ENCODE measurements at regions not wholly inside any gene's neighbourhood (a gene's known extent, or its start where the extent isn't known, plus 50 kb on each side); places are given as distances from the start of the nearest gene placed in this dataset.
"Not testable (repeated sequence)": the region's sequence is repeated elsewhere in the genome, so short reads cannot be mapped to it uniquely, and the experiment has no call there.

DNA sequence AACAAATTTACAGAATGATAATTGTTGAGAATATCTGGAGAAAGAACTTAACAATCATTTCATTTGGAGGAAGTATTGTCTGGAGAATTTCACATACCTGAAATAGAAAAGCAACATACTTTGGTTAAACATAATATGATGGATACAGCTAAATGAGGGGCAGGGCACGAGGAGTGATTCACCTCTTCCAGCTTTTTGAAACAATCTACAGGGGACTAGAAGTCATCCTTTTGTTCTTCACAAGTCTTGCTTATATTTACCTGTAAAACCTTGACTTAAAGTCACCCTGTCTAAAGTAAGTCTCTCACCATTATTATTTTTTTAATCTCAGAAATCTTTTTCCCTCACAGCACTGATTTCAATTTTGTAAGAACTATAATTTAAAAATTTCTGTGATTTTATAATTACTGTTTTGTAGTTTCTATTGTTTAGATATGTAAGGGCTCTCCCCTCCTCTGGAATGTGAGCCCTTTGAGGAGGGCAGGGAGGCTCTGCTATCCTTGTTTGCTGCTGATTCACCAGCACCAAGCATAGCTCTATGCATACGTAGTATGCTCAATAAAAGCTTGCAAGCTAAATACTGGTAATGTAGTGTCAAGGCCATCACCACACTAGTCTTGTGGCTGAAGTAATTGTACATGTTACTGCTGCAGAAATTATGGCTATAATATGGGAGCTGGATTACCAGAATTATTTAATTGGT, 193.9 kb upstream of the THRB start:
- H2AFZ ChIP-seq (ENCODE audit: low read length), result no peak overlapping the region
- no peaks in the 10 kb centered on the region for H3K79me2 ChIP-seq (ENCODE audit: low read length)
- H3F3A ChIP-seq (ENCODE audit: insufficient read depth, low read length), result no peaks in the 10 kb centered on the region
- TF ChIP-seq, protein P1, sequence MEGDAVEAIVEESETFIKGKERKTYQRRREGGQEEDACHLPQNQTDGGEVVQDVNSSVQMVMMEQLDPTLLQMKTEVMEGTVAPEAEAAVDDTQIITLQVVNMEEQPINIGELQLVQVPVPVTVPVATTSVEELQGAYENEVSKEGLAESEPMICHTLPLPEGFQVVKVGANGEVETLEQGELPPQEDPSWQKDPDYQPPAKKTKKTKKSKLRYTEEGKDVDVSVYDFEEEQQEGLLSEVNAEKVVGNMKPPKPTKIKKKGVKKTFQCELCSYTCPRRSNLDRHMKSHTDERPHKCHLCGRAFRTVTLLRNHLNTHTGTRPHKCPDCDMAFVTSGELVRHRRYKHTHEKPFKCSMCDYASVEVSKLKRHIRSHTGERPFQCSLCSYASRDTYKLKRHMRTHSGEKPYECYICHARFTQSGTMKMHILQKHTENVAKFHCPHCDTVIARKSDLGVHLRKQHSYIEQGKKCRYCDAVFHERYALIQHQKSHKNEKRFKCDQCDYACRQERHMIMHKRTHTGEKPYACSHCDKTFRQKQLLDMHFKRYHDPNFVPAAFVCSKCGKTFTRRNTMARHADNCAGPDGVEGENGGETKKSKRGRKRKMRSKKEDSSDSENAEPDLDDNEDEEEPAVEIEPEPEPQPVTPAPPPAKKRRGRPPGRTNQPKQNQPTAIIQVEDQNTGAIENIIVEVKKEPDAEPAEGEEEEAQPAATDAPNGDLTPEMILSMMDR (IDR thresholded peaks at IDR 0.05; ENCODE audit: low read length), result no peak
- TF ChIP-seq EZH2 (optimal IDR thresholded peaks at IDR 0.05; ENCODE audit: low read depth, low read length) (no peak), EZH2phosphoT487 (IDR thresholded peaks at IDR 0.05; ENCODE audit: low read length) (no peak)
- no peak overlapping the region for H3K27ac ChIP-seq (ENCODE audit: low read length)
- no peak overlapping the region for H3K4me2 ChIP-seq (ENCODE audit: low read depth, low read length)
- H3K9me2 ChIP-seq (replicated peaks; ENCODE audit: insufficient read depth, low read length), result no peaks in the 10 kb centered on the region
- H4K20me1 ChIP-seq (ENCODE audit: insufficient read depth, low read length), result no peaks in the 10 kb centered on the region
- H3K4me1 ChIP-seq (ENCODE audit: low read length), result 0 out of 2 replicates have a peak, but pooled peaks cover 7% of the 10 kb centered on the region
- H3K4me3 ChIP-seq (ENCODE audit: low read length), result no peak overlapping the region
- no peak overlapping the region for H3K9ac ChIP-seq (ENCODE audit: low read length)
- H3K36me3 ChIP-seq (replicated peaks; ENCODE audit: insufficient read depth, low read length), result no peaks in the 10 kb centered on the region
- H3K27me3 ChIP-seq (replicated peaks; ENCODE audit: insufficient read depth, low read length), result no peaks in the 10 kb centered on the region
- DNase-seq, result no peak
- H3K9me3 ChIP-seq (replicated peaks; ENCODE audit: insufficient read depth, low read length), result no peaks in the 10 kb centered on the region

DNA sequence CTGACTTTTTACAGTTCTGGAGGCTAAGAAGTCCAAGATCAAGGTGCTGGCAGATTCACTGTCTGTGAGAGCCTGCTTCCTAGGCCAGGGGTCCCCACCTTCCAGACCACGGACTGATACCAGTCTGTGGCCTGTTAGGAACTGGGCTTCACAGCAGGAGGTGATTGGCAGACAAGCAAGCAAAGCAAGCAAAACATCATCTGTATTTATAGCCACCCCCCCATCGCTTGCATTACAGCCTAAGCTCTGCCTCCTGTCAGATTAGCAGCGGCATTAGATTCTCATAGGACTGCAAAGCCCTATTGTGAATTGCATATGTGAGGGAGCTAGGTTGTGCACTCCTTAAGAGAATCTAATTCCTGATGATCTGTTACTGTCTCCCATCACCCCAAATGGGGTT, 194.7 kb upstream of the THRB start:
- 0 out of 2 replicates have a peak, but pooled peaks cover 7% of the 10 kb centered on the region for H3K4me1 ChIP-seq (ENCODE audit: low read length)
- no peak overlapping the region for H2AFZ ChIP-seq (ENCODE audit: low read length)
- DNase-seq, result no peak
- H3K9me3 ChIP-seq (replicated peaks; ENCODE audit: insufficient read depth, low read length), result no peaks in the 10 kb centered on the region
- no peak overlapping the region for H3K27ac ChIP-seq (ENCODE audit: low read length)
- H4K20me1 ChIP-seq (ENCODE audit: insufficient read depth, low read length), result no peaks in the 10 kb centered on the region
- no peak overlapping the region for H3K4me3 ChIP-seq (ENCODE audit: low read length)
- H3F3A ChIP-seq (ENCODE audit: insufficient read depth, low read length), result no peaks in the 10 kb centered on the region
- no peak overlapping the region for H3K4me2 ChIP-seq (ENCODE audit: low read depth, low read length)
- H3K36me3 ChIP-seq (replicated peaks; ENCODE audit: insufficient read depth, low read length), result no peaks in the 10 kb centered on the region
- no peak for TF ChIP-seq EZH2 (optimal IDR thresholded peaks at IDR 0.05; ENCODE audit: low read depth, low read length)
- no peak for TF ChIP-seq EZH2phosphoT487 (IDR thresholded peaks at IDR 0.05; ENCODE audit: low read length)
- TF ChIP-seq, protein P1 (IDR thresholded peaks at IDR 0.05; ENCODE audit: low read length), result no peak
- H3K9me2 ChIP-seq (replicated peaks; ENCODE audit: insufficient read depth, low read length), result no peaks in the 10 kb centered on the region
- no peak overlapping the region for H3K9ac ChIP-seq (ENCODE audit: low read length)
- H3K27me3 ChIP-seq (replicated peaks; ENCODE audit: insufficient read depth, low read length), result no peaks in the 10 kb centered on the region
- H3K79me2 ChIP-seq (ENCODE audit: low read length), result no peaks in the 10 kb centered on the region

DNA sequence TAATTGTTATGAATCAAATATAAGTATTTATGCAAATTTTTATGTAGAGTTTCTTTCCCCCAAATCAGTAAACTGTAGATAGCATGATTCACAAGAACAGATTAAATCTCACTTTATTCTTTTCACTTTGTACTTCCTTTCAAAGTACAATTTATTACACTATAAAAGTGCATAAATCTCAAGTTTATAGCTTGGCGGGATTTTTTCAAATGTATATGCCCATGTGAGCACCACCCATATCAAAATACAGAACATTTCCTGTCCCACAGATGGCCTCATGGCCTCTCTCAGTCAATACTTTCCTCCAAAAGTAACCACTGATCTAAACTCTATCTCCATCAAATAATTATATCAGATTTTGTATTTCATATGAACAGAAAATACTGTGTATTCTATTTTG, 196.1 kb upstream of the THRB start:
- no peaks in the 10 kb centered on the region for H3K9me2 ChIP-seq (replicated peaks; ENCODE audit: insufficient read depth, low read length)
- 0 out of 2 replicates have a peak, but pooled peaks cover 7% of the 10 kb centered on the region for H3K4me1 ChIP-seq (ENCODE audit: low read length)
- H3K4me2 ChIP-seq (ENCODE audit: low read depth, low read length), result no peak overlapping the region
- no peak overlapping the region for H3K4me3 ChIP-seq (ENCODE audit: low read length)
- H3K27me3 ChIP-seq (replicated peaks; ENCODE audit: insufficient read depth, low read length), result no peaks in the 10 kb centered on the region
- TF ChIP-seq EZH2phosphoT487 (IDR thresholded peaks at IDR 0.05; ENCODE audit: low read length), result no peak
- no peak for TF ChIP-seq EZH2 (optimal IDR thresholded peaks at IDR 0.05; ENCODE audit: low read depth, low read length)
- TF ChIP-seq, protein P1 (IDR thresholded peaks at IDR 0.05; ENCODE audit: low read length), result no peak
- H3K9me3 ChIP-seq (replicated peaks; ENCODE audit: insufficient read depth, low read length), result no peaks in the 10 kb centered on the region
- no peaks in the 10 kb centered on the region for H4K20me1 ChIP-seq (ENCODE audit: insufficient read depth, low read length)
- no peaks in the 10 kb centered on the region for H3K36me3 ChIP-seq (replicated peaks; ENCODE audit: insufficient read depth, low read length)
- H2AFZ ChIP-seq (ENCODE audit: low read length), result no peak overlapping the region
- no peak overlapping the region for H3K27ac ChIP-seq (ENCODE audit: low read length)
- H3F3A ChIP-seq (ENCODE audit: insufficient read depth, low read length), result no peaks in the 10 kb centered on the region
- no peak overlapping the region for H3K9ac ChIP-seq (ENCODE audit: low read length)
- no peaks in the 10 kb centered on the region for H3K79me2 ChIP-seq (ENCODE audit: low read length)
- no peak for DNase-seq

DNA sequence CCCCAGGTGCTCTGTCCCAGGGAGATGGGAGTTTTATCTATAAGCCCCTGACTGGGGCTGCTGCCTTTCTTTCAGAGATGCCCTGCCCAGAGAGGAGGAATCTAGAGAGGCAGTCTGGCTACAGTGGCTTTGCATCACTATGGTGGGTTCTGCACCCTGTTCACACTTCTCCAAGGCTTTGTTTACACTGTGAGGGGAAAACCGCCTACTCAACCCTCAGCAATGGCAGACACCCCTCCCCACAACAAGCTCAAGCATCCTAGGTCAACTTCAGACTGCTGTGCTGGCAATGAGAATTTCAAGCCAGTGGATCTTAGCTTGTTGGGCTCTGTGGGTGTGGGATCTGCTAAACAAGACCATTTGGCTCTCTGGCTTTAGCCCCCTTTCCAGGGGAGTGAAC, 204.4 kb upstream of the THRB start:
- not testable (repeated sequence) for H3K27ac ChIP-seq (ENCODE audit: low read length); H3K9ac ChIP-seq (ENCODE audit: low read length); DNase-seq; H3K9me2 ChIP-seq (replicated peaks; ENCODE audit: insufficient read depth, low read length); H3K36me3 ChIP-seq (replicated peaks; ENCODE audit: insufficient read depth, low read length); H3K9me3 ChIP-seq (replicated peaks; ENCODE audit: insufficient read depth, low read length); H3K4me3 ChIP-seq (ENCODE audit: low read length); H3F3A ChIP-seq (ENCODE audit: insufficient read depth, low read length); H2AFZ ChIP-seq (ENCODE audit: low read length); H3K79me2 ChIP-seq (ENCODE audit: low read length); H3K4me2 ChIP-seq (ENCODE audit: low read depth, low read length); H3K4me1 ChIP-seq (ENCODE audit: low read length); H3K27me3 ChIP-seq (replicated peaks; ENCODE audit: insufficient read depth, low read length); H4K20me1 ChIP-seq (ENCODE audit: insufficient read depth, low read length)
